ENCODE measurements at regions not wholly inside any gene's neighbourhood (a gene's known extent, or its start where the extent isn't known, plus 50 kb on each side); places are given as distances from the start of the nearest gene placed in this dataset.

- Histone ChIP-seq H2AFZ (ENCODE audit: low read length, unreplicated experiment) (no peak overlapping the region), H3K36me3 (ENCODE audit: insufficient read depth, low read length) (no peaks in the 10 kb centered on the region), H3K4me1 (ENCODE audit: control insufficient read depth, insufficient read depth, low read length, unreplicated experiment) (peaks cover 3% of the 10 kb centered on the region), H3K79me2 (ENCODE audit: control insufficient read depth, insufficient read depth, low read length, unreplicated experiment) (no peaks in the 10 kb centered on the region), H3K27ac (ENCODE audit: low read depth, low read length) (no peak overlapping the region), H3K4me3 (ENCODE audit: low read depth, low read length) (no peak overlapping the region), H3K27me3 (ENCODE audit: insufficient read depth, low read length) (no peaks in the 10 kb centered on the region)
Measured at GRCh38 chr13:80428349-80429096, 87.6 kb upstream of the SPRY2 start.

- Histone ChIP-seq H3K79me2 (ENCODE audit: control insufficient read depth, insufficient read depth, low read length, unreplicated experiment) (no peaks in the 10 kb centered on the region), H3K4me3 (ENCODE audit: low read depth, low read length) (no peak overlapping the region), H3K4me1 (ENCODE audit: control insufficient read depth, insufficient read depth, low read length, unreplicated experiment) (no peaks in the 10 kb centered on the region), H3K27me3 (ENCODE audit: insufficient read depth, low read length) (no peaks in the 10 kb centered on the region), H3K27ac (ENCODE audit: low read depth, low read length) (no peak overlapping the region), H3K36me3 (ENCODE audit: insufficient read depth, low read length) (no peaks in the 10 kb centered on the region), H2AFZ (ENCODE audit: low read length, unreplicated experiment) (no peak overlapping the region)
Measured at GRCh38 chr13:80419416-80419815, 78.5 kb upstream of the SPRY2 start.

- Histone ChIP-seq H2AFZ (ENCODE audit: low read length, unreplicated experiment) (no peak overlapping the region), H3K79me2 (ENCODE audit: control insufficient read depth, insufficient read depth, low read length, unreplicated experiment) (no peaks in the 10 kb centered on the region), H3K27me3 (ENCODE audit: insufficient read depth, low read length) (no peaks in the 10 kb centered on the region), H3K4me1 (ENCODE audit: control insufficient read depth, insufficient read depth, low read length, unreplicated experiment) (no peaks in the 10 kb centered on the region), H3K4me3 (ENCODE audit: low read depth, low read length) (no peak overlapping the region), H3K27ac (ENCODE audit: low read depth, low read length) (no peak overlapping the region), H3K36me3 (ENCODE audit: insufficient read depth, low read length) (no peaks in the 10 kb centered on the region)
Measured at GRCh38 chr13:80413611-80414010, 72.7 kb upstream of the SPRY2 start.

GRCh38 chr13:80408270-80408669, 67.3 kb upstream of the SPRY2 start:
- Histone ChIP-seq H3K79me2 (ENCODE audit: control insufficient read depth, insufficient read depth, low read length, unreplicated experiment) (no peaks in the 10 kb centered on the region), H3K27ac (ENCODE audit: low read depth, low read length) (no peak overlapping the region), H3K36me3 (ENCODE audit: insufficient read depth, low read length) (0 out of 2 replicates have a peak, but pooled peaks cover 2% of the 10 kb centered on the region)

GRCh38 chr13:80400865-80401426, 60.0 kb upstream of the SPRY2 start:
- 0 out of 2 replicates have a peak, but pooled peaks cover 2% of the 10 kb centered on the region for H3K36me3 ChIP-seq (ENCODE audit: insufficient read depth, low read length)
- no peaks in the 10 kb centered on the region for H3K27me3 ChIP-seq (ENCODE audit: insufficient read depth, low read length)
- H3K27ac ChIP-seq (ENCODE audit: low read depth, low read length): no peak overlapping the region
- no peaks in the 10 kb centered on the region for H3K79me2 ChIP-seq (ENCODE audit: control insufficient read depth, insufficient read depth, low read length, unreplicated experiment)
- no peaks in the 10 kb centered on the region for H3K4me1 ChIP-seq (ENCODE audit: control insufficient read depth, insufficient read depth, low read length, unreplicated experiment)
- no peak overlapping the region for H3K4me3 ChIP-seq (ENCODE audit: low read depth, low read length)
- no peak overlapping the region for H2AFZ ChIP-seq (ENCODE audit: low read length, unreplicated experiment)

More at GRCh38 chr13:80408270-80408669, 67.3 kb upstream of the SPRY2 start:
- no peaks in the 10 kb centered on the region for H3K27me3 ChIP-seq (ENCODE audit: insufficient read depth, low read length)
- no peak overlapping the region for H2AFZ ChIP-seq (ENCODE audit: low read length, unreplicated experiment)
- no peaks in the 10 kb centered on the region for H3K4me1 ChIP-seq (ENCODE audit: control insufficient read depth, insufficient read depth, low read length, unreplicated experiment)
- H3K4me3 ChIP-seq (ENCODE audit: low read depth, low read length): no peak overlapping the region

- Histone ChIP-seq H3K27me3 (ENCODE audit: insufficient read depth, low read length) (no peaks in the 10 kb centered on the region), H3K4me1 (ENCODE audit: control insufficient read depth, insufficient read depth, low read length, unreplicated experiment) (no peaks in the 10 kb centered on the region), H3K79me2 (ENCODE audit: control insufficient read depth, insufficient read depth, low read length, unreplicated experiment) (no peaks in the 10 kb centered on the region), H3K27ac (ENCODE audit: low read depth, low read length) (no peak overlapping the region), H3K4me3 (ENCODE audit: low read depth, low read length) (no peak overlapping the region), H2AFZ (ENCODE audit: low read length, unreplicated experiment) (no peak overlapping the region), H3K36me3 (ENCODE audit: insufficient read depth, low read length) (0 out of 2 replicates have a peak, but pooled peaks cover 2% of the 10 kb centered on the region)
Measured at GRCh38 chr13:80400164-80400864, 59.4 kb upstream of the SPRY2 start.

GRCh38 chr13:80399340-80400163, 58.6 kb upstream of the SPRY2 start:
- no peaks in the 10 kb centered on the region for H3K27me3 ChIP-seq (ENCODE audit: insufficient read depth, low read length)
- no peaks in the 10 kb centered on the region for H3K79me2 ChIP-seq (ENCODE audit: control insufficient read depth, insufficient read depth, low read length, unreplicated experiment)
- H3K36me3 ChIP-seq (ENCODE audit: insufficient read depth, low read length): 0 out of 2 replicates have a peak, but pooled peaks cover under 1% of the 10 kb centered on the region
- H3K27ac ChIP-seq (ENCODE audit: low read depth, low read length): no peak overlapping the region
- H2AFZ ChIP-seq (ENCODE audit: low read length, unreplicated experiment): no peak overlapping the region
- H3K4me1 ChIP-seq (ENCODE audit: control insufficient read depth, insufficient read depth, low read length, unreplicated experiment): no peaks in the 10 kb centered on the region
- H3K4me3 ChIP-seq (ENCODE audit: low read depth, low read length): no peak overlapping the region

Measured in ACC112 (cell line).